ENCODE measurements at regions not wholly inside any gene's neighbourhood (a gene's known extent, or its start where the extent isn't known, plus 50 kb on each side); places are given as distances from the start of the nearest gene placed in this dataset.
A peak's percentile ranks its signal among the peaks of the same experiment; 100 is the strongest.
"Not testable (repeated sequence)": the region's sequence is repeated elsewhere in the genome, so short reads cannot be mapped to it uniquely, and the experiment has no call there.

GRCh38 chr4:64001229-64001898 is 407.9 kb downstream of the TECRL start:
- no peak for FAIRE-seq

DNA sequence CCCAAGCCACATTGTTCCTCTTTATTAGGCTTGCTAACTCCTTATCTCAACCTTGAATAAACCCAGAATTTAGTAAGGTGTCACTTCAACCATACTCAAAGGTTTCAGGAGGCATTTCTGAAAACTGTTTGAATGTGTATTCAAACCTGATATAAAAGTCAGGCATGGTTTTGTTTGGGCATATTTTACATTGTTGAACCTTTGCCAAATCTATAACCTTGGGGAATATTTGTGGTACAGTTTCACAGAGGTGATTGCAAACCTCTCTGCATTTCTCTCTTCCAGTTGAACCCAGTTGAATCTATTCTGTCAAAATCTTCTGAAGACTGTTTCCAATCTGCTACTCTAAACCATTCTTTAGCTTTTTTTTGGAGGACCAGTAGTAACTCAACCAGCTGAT is 409.0 kb downstream of the TECRL start:
- FAIRE-seq, result no peak

DNA sequence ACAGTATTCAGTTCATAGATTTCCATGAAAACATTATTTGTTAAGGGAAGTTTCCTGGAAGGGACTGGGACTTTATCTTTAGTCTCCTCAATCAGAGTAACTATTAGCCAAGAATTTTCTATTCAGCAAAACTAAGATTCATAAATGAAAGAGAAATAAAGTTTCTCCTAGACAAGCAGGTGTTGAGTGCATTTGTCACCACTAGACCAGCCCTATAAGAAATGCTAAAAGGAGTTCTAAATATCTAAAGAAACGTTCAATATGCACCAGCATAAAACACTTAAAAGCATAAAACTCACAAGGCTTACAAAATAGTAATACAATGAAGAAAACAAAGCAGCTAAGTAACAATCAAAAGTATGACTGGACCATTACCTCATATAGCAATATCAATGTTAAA is 423.0 kb downstream of the TECRL start:
- FAIRE-seq, result no peak

DNA sequence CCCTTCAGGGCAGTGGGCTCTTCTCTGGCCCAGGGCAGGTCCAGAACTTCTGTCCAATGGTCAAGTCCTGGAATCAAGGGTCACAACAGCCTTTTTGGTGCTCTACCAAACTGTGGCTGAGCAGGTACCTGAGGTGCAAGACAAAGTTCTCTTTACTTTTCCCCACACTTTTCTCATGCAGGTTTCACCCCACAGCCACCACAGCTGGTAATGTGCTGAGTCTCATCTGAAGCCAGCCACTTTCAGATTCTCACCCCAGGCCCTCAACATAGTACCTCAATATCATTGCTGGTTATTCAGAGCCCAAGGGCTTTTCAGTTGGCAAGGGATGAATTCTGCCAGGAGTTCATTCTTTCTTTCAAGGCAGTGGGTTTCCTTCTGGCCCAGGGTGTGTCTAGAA is 426.0 kb downstream of the TECRL start:
- no peak for FAIRE-seq

- no peak for FAIRE-seq
These were observed 443.4 kb downstream of the TECRL start for GRCh38 chr4:63965875-63966274.

DNA sequence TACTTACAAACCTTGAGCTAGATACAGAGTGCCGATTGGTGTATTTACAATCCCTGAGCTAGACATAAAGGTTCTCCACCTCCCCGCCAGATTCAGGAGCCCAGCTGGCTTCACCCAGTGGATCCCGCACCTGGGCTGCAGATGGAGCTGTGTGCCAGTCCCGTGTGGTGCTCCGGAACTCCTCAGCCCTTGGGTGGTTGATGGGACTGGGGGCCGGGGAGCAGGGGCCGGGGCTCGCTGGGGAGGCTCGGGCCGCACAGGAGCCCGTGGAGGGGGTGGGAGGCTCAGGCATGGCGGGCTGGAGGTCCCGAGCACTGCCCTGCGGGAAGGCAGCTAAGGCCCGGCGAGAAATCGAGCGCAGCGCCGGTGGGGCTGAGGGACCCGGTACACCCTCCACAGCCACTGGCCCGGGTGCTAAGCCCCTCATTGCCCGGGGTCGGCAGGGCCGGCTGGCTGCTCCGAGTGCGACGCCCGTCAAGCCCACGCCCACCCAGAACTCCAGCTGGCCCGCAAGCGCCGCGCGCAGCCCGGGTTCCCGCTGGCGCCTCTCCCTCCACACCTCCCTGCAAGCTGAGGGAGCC is 466.5 kb downstream of the TECRL start:
- FAIRE-seq, result not testable (repeated sequence)

DNA sequence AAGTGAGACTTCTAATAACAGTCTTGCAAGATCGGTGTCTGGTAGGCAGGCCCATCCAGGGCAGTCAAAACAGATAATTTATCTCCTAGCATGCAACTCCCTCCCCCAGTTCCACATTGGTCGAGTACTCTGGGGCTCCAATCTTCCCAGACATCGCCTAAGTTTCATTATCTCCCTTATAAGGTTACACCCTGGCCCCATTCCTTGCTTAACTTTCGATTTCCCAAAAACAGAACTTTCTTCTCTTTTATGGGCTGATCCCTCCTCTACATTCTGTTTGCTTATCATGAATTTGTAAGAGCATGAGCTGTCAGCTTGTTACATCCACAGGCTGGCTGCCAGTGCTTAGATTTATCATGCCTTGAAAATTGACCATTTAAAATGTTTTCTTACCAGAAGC is 471.3 kb downstream of the TECRL start:
- peak; percentile 91 for FAIRE-seq

- FAIRE-seq, result no peak
These were observed 487.1 kb downstream of the TECRL start for GRCh38 chr4:63922146-63922545.

GRCh38 chr4:63921561-63921960 is 487.7 kb downstream of the TECRL start:
- no peak for FAIRE-seq

- no peak for FAIRE-seq
These were observed 489.4 kb downstream of the TECRL start for GRCh38 chr4:63919636-63920365.

GRCh38 chr4:63906660-63907183 is 502.5 kb downstream of the TECRL start:
- no peak for FAIRE-seq

- FAIRE-seq, result peak; percentile 86
These were observed 505.0 kb downstream of the TECRL start for GRCh38 chr4:63904201-63904600.

DNA sequence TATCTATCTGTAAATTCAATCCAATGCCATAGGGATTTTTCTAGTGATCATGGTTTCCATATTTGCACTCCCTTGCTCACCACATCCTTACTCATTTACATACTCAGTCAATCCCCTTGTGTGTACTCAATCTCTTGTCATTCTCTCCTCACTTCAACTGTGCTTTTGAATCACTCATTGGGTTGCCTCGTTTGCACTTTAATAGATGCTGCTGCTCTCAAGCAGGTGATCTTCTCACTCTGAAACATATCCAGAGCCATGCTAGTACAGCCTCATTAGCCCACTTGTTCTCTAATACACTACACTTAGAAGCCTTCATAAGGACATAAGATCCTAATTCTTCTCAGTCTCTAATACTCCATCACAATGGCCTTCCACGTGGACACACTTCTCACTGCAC is 507.9 kb downstream of the TECRL start:
- no peak for FAIRE-seq

DNA sequence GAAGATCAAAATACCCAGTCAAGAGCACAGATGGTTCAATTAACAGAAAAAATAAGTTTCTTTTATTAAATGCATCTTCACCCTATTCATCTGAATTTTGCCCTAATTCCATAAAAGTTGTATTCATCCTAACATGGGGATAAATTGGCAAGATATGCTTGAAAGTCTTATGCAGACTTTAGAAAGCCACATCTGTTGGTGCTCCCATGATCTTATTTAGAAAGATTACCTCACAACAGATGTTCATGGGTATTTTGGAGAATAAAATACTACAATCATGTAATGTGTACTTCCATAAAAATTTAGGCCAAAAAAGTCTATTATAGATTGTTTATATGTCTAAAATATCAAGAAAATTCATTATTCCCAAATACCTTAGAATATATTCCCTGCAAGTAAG is 510.3 kb downstream of the TECRL start:
- FAIRE-seq, result no peak

DNA sequence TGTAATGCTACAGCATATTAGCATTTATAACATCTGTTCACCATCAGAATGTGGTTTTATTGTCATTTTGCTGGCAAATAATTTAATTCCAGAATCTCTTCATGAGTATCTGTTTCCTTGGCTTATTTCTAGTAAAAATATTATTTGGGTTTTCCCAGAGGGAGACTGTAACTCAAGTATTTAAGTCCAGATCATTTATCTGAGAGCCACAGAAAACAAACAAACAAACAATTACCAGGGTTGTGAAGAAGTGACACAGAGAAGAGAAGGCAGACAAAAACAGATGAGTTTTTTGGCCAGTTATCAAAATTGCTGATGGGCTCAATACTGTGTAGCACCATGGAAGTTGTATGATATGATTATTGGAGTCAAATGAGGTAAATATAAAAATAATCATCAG is 515.1 kb downstream of the TECRL start:
- peak; percentile 90 for FAIRE-seq

DNA sequence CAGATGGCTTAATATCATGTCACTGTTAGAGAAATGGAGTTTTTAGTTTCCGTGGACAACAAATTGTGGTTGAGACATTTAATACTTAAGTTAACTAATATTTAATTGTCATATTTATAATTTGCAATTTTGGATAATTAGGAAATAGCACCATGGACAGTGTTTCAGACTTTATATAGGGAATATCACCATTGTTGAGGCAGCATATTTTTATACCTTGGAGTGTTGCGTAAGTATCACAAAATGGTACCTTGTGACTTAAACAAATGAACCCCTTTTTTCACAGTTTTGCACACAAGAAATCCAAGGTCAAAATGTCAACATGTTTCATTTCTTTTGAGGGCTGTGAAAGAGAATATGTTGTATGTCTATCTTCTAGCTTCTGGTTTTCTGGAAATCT is 539.9 kb downstream of the TECRL start:
- FAIRE-seq, result no peak

DNA sequence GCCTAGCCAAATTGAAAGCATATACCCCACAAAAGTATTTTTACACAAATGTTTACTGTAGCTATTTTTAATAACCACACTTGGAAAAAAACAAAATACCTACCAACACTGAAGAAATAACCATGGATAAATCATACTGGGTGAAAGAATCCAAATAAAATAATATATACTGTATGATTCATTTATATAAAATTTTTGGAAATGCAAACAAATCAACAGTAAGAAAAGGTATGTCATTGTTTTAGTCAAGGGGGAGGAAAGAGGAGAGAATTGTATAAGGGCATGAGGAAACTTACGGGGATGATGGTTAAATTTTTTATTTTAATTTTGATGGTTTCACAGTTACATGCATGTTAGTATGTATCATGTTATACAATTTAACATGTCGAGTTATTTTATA is 557.8 kb downstream of the TECRL start:
- no peak for FAIRE-seq

- FAIRE-seq, result no peak
These were observed 568.0 kb downstream of the TECRL start for GRCh38 chr4:63841266-63841665.

DNA sequence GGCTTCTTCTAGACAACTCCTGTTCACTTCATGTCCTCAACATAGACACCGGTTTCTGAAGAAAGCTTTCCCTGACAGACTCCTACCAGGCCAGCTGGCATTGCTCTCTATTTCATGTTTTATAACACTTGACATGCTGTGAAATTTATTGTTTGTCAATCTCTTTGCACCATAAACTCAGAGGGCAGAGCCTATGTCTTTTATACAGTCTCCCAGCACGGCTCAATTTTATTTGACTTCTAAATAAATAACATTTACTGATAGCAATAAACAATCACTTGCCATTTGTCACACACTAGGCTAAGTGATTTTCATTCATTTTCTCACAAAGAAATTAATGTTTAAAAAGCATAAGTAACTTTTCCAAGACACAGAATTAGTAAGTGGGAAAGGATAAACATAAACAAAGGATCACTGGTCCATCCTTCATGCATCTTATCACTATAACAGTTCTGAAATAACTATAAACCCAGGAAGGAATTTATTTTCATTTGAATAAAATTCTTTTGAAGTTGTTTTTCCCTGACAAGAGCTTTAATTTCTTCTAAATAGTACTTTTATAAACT is 577.6 kb downstream of the TECRL start:
- no peak for FAIRE-seq

DNA sequence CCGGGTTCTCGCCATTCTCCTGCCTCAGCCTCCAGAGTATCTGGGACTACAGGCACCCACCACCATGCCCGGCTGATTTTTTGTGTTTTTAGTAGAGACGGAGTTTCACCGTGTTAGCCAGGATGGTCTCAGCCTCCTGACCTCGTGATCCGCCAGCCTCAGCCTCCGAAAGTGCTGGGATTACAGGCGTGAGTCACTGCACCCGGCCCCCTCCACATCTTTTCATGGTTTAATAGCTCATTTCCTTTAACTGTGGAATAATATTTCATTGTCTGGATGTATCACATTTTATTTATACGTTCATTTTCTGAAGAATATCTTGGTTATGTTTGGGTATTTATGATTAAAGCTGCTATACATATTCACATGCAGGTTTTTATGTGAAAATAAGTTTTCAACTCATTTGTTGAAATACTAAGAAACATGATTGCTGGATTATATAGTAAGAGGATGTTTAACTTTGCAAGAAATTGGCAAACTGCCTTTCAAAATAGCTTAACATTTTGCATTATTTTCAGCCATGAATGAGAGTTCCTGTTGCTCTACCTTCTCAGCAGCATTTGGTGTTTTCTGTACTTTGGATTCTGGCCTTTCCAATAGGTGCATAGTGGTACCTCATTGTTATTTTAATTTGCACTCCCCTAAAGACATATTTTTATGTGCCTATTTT is 591.9 kb downstream of the TECRL start:
- FAIRE-seq, result no peak

DNA sequence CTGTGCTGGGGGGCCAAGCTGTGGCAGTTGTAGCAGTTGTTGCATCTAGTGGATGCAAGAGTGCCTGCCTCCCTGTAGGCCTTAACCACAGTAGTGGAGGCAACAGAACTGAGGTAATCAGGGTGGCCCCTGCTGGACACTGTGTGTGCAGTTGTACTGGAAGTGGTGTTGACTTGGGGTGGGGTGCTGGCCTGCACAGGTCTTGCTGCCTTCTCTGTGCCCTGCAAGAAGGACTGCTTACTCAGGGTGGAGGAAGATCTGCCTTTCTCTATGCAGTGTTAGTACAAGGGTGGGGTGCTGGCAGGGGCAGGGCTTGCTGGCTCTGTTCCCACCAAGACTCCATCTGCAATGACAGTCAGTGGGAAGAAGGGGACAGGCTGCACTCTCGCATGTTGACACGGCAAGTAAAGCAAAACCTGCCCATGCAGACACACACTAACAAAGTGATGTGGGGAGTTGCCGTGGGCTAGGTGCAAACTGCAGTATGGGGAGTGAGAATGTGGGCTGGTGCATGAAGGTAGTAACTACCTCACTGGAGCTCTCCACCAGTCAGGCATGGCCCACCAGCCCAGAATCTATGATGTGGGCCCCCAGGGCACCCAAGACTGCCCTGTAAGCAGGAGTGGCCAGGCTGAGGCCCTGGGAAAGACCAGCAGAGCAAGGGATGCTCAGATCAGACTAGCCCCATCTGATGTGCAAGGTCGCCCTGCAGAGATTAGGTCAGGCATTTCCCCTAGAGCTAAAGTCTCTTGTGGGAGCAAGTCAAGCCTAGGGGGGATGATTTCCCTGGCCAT is 594.9 kb downstream of the TECRL start:
- no peak for FAIRE-seq

GRCh38 chr4:63799166-63799565 is 610.1 kb downstream of the TECRL start:
- FAIRE-seq, result no peak

All from endometrium (tissue), 2 donors.